ENCODE measurements at regions not wholly inside any gene's neighbourhood (a gene's known extent, or its start where the extent isn't known, plus 50 kb on each side); places are given as distances from the start of the nearest gene placed in this dataset.

DNA sequence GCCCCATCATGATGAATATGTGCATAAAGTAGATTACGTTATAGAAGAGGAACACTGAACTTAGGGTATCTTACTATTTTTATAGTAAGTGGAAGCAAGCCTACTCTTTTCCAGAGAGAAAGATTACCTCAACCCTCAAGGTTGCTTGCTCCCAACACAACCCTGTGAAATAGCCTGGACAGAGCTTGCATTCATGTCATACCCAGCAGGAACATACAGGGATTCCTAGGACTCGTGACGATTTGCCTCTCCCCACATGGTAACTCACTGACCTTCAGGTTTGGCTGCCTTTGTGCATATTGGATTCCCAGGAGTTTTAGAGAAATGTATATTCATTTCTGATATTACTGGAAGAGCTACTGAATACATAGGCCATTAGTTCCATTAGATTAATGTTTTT is 80.5 kb downstream of the BLTP1 start:
- DNase-seq: no peak
- Histone ChIP-seq H3K4me3 (no peak overlapping the region), H3K27ac (no peak overlapping the region), H3K27me3 (no peaks in the 10 kb centered on the region), H3K9me3 (no peaks in the 10 kb centered on the region), H3K4me1 (no peaks in the 10 kb centered on the region), H3K36me3 (peaks cover 4 to 75% (median 61%) of the 10 kb centered on the region in 4 donors)
- intact Hi-C loops (cut with DNase I; ENCODE audit: low total_unique reads): no loop called here
- TF ChIP-seq EP300 (IDR thresholded peaks at IDR 0.05): no peak
- no peak for TF ChIP-seq POLR2AphosphoS5 (IDR thresholded peaks at IDR 0.05)
- TF ChIP-seq, protein P1, sequence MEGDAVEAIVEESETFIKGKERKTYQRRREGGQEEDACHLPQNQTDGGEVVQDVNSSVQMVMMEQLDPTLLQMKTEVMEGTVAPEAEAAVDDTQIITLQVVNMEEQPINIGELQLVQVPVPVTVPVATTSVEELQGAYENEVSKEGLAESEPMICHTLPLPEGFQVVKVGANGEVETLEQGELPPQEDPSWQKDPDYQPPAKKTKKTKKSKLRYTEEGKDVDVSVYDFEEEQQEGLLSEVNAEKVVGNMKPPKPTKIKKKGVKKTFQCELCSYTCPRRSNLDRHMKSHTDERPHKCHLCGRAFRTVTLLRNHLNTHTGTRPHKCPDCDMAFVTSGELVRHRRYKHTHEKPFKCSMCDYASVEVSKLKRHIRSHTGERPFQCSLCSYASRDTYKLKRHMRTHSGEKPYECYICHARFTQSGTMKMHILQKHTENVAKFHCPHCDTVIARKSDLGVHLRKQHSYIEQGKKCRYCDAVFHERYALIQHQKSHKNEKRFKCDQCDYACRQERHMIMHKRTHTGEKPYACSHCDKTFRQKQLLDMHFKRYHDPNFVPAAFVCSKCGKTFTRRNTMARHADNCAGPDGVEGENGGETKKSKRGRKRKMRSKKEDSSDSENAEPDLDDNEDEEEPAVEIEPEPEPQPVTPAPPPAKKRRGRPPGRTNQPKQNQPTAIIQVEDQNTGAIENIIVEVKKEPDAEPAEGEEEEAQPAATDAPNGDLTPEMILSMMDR (IDR thresholded peaks at IDR 0.05): no peak
- no peak for TF ChIP-seq POLR2A (IDR thresholded peaks at IDR 0.05)
- 89 to 99% (median 96%) methylated on average over 3 of the region's 3 CpGs for WGBS, 5 donors

DNA sequence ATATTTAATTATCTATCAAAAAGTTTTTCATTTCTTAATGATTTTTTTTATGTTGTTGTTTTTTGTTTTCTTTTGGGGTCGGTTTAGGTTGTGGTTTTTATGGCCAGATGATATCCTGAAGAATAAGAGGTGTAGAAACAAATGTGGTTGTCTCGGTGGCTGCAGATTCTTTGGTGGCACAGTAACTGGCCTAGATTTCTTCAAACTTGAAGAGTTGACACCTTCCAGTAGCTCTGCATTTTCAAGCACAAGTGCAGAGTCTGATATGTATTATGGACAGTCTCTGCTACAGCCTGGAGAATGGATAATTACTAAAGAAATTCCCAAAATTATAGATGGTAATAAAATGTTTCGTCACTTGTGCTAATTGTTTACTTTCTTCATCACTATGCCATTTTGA is 82.6 kb downstream of the BLTP1 start:
- 84 to 93% (median 87%) methylated on average over 3 of the region's 3 CpGs for WGBS, 5 donors
- H3K36me3 ChIP-seq: peaks cover 4 to 75% (median 65%) of the 10 kb centered on the region in 4 donors
- DNase-seq: no peak
- no peak overlapping the region for H3K4me3 ChIP-seq
- H3K4me1 ChIP-seq: no peaks in the 10 kb centered on the region
- no peak overlapping the region for H3K27ac ChIP-seq
- no peaks in the 10 kb centered on the region for H3K9me3 ChIP-seq
- H3K27me3 ChIP-seq: no peaks in the 10 kb centered on the region
- intact Hi-C loops (cut with DNase I; ENCODE audit: low total_unique reads): no loop called here
- TF ChIP-seq, protein P1 (IDR thresholded peaks at IDR 0.05): no peak
- no peak for TF ChIP-seq POLR2AphosphoS5 (IDR thresholded peaks at IDR 0.05)
- TF ChIP-seq POLR2A (IDR thresholded peaks at IDR 0.05): no peak
- TF ChIP-seq EP300 (IDR thresholded peaks at IDR 0.05): no peak

- no peaks in the 10 kb centered on the region for H3K9me3 ChIP-seq
- H3K27ac ChIP-seq: no peak overlapping the region
- H3K4me3 ChIP-seq: no peak overlapping the region
- no peak for DNase-seq
- H3K36me3 ChIP-seq: peaks cover 7 to 82% (median 78%) of the 10 kb centered on the region in 4 donors
- H3K27me3 ChIP-seq: no peaks in the 10 kb centered on the region
- intact Hi-C loops (cut with DNase I; ENCODE audit: low total_unique reads): no loop called here
- 85 to 89% (median 86%) methylated on average over 4 of the region's 4 CpGs for WGBS, 5 donors
- H3K4me1 ChIP-seq: no peaks in the 10 kb centered on the region
- TF ChIP-seq EP300 (IDR thresholded peaks at IDR 0.05) (no peak), POLR2A (IDR thresholded peaks at IDR 0.05) (no peak), POLR2AphosphoS5 (IDR thresholded peaks at IDR 0.05) (no peak)
- TF ChIP-seq, protein P1 (IDR thresholded peaks at IDR 0.05): no peak
These were observed 91.7 kb downstream of the BLTP1 start for GRCh38 chr4:122243785-122244184.

GRCh38 chr4:122244764-122245163 is 92.6 kb downstream of the BLTP1 start:
- intact Hi-C loops (cut with DNase I; ENCODE audit: low total_unique reads): no loop called here
- TF ChIP-seq EP300 (IDR thresholded peaks at IDR 0.05) (no peak), POLR2AphosphoS5 (IDR thresholded peaks at IDR 0.05) (no peak), POLR2A (IDR thresholded peaks at IDR 0.05) (no peak)
- TF ChIP-seq, protein P1 (IDR thresholded peaks at IDR 0.05): no peak
- DNase-seq: no peak

More at GRCh38 chr4:122244764-122245163, 92.6 kb downstream of the BLTP1 start:
- H3K27me3 ChIP-seq: no peaks in the 10 kb centered on the region
- peaks cover 4 to 79% (median 75%) of the 10 kb centered on the region in 4 donors for H3K36me3 ChIP-seq
- H3K9me3 ChIP-seq: no peaks in the 10 kb centered on the region
- H3K4me3 ChIP-seq: no peak overlapping the region
- no peak overlapping the region for H3K27ac ChIP-seq
- WGBS, 5 donors: 74 to 87% (median 81%) methylated on average over 3 of the region's 3 CpGs
- no peaks in the 10 kb centered on the region for H3K4me1 ChIP-seq
